Liver (tissue), 8 donors: ENCODE measurements at regions not wholly inside any gene's neighbourhood (a gene's known extent, or its start where the extent isn't known, plus 50 kb on each side); places are given as distances from the start of the nearest gene placed in this dataset.

Experiments
- DNase-seq: peaks from one replicate; pipeline ENCODE4 v3.0.0-alpha.2; 2017; ENCODE audit warnings: low spot score
- H3K27ac ChIP-seq, 2 donors: one replicate each; pipeline ENCODE4 v1.7.0; 2013; ENCODE audit warnings: inconsistent platforms in 2 of 2, low read length in 2 of 2, control low read depth in 1 of 2, low read depth in 1 of 2, mild to moderate bottlenecking in 1 of 2
- H3K27me3 ChIP-seq, 4 donors: one replicate each; pipeline versions ENCODE4 v1.6.1 to v1.7.0; 2013; ENCODE audit warnings: low read length in 3 of 4, inconsistent platforms in 1 of 4, mild to moderate bottlenecking in 1 of 4, moderate library complexity in 1 of 4; ENCODE audit not compliant: control insufficient read depth in 4 of 4, insufficient read depth in 4 of 4
- H3K36me3 ChIP-seq, 4 donors: one replicate each; pipeline versions ENCODE4 v1.6.1 to v1.7.0; 2013; ENCODE audit warnings: low read length in 3 of 4, mild to moderate bottlenecking in 3 of 4, low read depth in 1 of 4, moderate library complexity in 1 of 4; ENCODE audit not compliant: control insufficient read depth in 4 of 4, insufficient read depth in 3 of 4
- H3K4me1 ChIP-seq, 4 donors: one replicate each; pipeline versions ENCODE4 v1.6.1 to v1.7.0; 2013; ENCODE audit warnings: low read length in 3 of 4, mild to moderate bottlenecking in 3 of 4, moderate library complexity in 1 of 4; ENCODE audit not compliant: control insufficient read depth in 4 of 4, insufficient read depth in 4 of 4
- H3K4me3 ChIP-seq, 3 donors: one replicate each; pipeline versions ENCODE4 v1.6.1 to v1.7.0; 2013; ENCODE audit warnings: low read length in 3 of 3, control low read depth in 1 of 3, low read depth in 1 of 3, mild to moderate bottlenecking in 1 of 3
- H3K9ac ChIP-seq, 2 donors: one replicate each; pipeline ENCODE4 v1.7.0; 2013; ENCODE audit warnings: low read length in 2 of 2, mild to moderate bottlenecking in 2 of 2, moderate library complexity in 2 of 2, control low read depth in 1 of 2, low read depth in 1 of 2
- H3K9me3 ChIP-seq, 4 donors: one replicate each; pipeline versions ENCODE4 v1.6.1 to v1.7.0; 2013; ENCODE audit warnings: low read length in 3 of 4; ENCODE audit not compliant: control insufficient read depth in 4 of 4
- GABPA ChIP-seq, 2 donors: IDR thresholded peaks in 1 of 2; conservative IDR thresholded peaks in 1 of 2; 2 replicates each; pipeline ENCODE4 v1.6.1; 2016; ENCODE audit warnings: antibody characterized with exemption in 2 of 2, mild to moderate bottlenecking in 1 of 2, moderate library complexity in 1 of 2
- MAX ChIP-seq: IDR thresholded peaks from 2 replicates; pipeline ENCODE4 v1.6.1; 2016; ENCODE audit warnings: antibody characterized with exemption
- NR2F2 ChIP-seq: IDR thresholded peaks from 2 replicates; pipeline ENCODE4 v1.6.1; 2016; ENCODE audit warnings: antibody characterized with exemption
- RXRA ChIP-seq, 2 donors: IDR thresholded peaks; 2 replicates each; pipeline ENCODE4 v1.6.1; 2017 to 2018; ENCODE audit warnings: antibody characterized with exemption in 2 of 2, mild to moderate bottlenecking in 1 of 2
- SP1 ChIP-seq: IDR thresholded peaks from 2 replicates; pipeline ENCODE4 v1.6.1; 2018; ENCODE audit warnings: antibody characterized with exemption, mild to moderate bottlenecking
- WGBS: extraction: QIAGEN DNeasy Blood & Tissue Kit; methylation state at CpG from one replicate; pipeline ENCODE4 v1.1.7; 2013; 5-methylcytosine and 5-hydroxymethylcytosine counted together
- TF ChIP-seq, protein P1 (sequence below): fragments of 150-350 bp; IDR thresholded peaks from 2 replicates; pipeline ENCODE4 v1.5.1; 2017; ENCODE audit warnings: improper control_type of control experiment, low read depth, low read length; ENCODE audit not compliant: missing input control
- TF ChIP-seq, protein P2 (sequence below): IDR thresholded peaks from 2 replicates; pipeline ENCODE4 v1.6.1; 2016; ENCODE audit warnings: antibody characterized with exemption
- donor health status: healthy.
- donor health status: healthy.
- donor health status: healthy.
- donor health status: healthy.
- donor health status: healthy.

DNA sequence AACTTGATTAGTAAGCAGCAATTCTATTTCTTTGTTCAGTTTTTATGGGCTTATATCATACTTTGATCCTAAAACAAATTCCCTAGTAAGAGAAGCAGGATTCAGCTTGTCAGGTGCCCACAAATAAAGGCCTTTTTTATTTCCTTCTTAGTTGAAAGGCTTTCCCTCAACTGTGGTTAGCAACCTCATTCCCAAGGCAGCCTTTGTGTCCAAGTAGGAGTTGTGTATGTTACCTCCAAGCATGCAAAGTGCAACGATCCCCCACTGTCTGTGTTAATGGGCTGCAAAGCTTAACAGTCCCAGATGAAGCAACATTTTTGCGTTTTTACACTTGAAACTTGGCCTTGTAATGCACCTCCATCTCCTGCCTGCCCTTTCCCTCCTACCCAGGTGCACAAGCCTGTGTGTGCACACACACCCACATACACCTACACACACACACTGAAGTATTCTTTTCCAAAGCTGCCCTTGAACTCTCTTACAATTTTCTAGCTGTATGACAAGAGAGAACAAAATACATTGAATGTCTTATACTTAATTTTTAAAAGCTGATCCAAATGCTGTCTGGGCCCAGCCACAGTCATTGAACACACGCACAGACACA, 278.2 kb downstream of the SNX13 start (continued):
- TF ChIP-seq, protein P1, sequence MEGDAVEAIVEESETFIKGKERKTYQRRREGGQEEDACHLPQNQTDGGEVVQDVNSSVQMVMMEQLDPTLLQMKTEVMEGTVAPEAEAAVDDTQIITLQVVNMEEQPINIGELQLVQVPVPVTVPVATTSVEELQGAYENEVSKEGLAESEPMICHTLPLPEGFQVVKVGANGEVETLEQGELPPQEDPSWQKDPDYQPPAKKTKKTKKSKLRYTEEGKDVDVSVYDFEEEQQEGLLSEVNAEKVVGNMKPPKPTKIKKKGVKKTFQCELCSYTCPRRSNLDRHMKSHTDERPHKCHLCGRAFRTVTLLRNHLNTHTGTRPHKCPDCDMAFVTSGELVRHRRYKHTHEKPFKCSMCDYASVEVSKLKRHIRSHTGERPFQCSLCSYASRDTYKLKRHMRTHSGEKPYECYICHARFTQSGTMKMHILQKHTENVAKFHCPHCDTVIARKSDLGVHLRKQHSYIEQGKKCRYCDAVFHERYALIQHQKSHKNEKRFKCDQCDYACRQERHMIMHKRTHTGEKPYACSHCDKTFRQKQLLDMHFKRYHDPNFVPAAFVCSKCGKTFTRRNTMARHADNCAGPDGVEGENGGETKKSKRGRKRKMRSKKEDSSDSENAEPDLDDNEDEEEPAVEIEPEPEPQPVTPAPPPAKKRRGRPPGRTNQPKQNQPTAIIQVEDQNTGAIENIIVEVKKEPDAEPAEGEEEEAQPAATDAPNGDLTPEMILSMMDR: no peak
- TF ChIP-seq, protein P2, sequence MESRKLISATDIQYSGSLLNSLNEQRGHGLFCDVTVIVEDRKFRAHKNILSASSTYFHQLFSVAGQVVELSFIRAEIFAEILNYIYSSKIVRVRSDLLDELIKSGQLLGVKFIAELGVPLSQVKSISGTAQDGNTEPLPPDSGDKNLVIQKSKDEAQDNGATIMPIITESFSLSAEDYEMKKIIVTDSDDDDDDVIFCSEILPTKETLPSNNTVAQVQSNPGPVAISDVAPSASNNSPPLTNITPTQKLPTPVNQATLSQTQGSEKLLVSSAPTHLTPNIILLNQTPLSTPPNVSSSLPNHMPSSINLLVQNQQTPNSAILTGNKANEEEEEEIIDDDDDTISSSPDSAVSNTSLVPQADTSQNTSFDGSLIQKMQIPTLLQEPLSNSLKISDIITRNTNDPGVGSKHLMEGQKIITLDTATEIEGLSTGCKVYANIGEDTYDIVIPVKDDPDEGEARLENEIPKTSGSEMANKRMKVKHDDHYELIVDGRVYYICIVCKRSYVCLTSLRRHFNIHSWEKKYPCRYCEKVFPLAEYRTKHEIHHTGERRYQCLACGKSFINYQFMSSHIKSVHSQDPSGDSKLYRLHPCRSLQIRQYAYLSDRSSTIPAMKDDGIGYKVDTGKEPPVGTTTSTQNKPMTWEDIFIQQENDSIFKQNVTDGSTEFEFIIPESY: no peak
- TF ChIP-seq SP1 (no peak), NR2F2 (no peak), RXRA (IDR thresholded peaks at IDR 0.05) (no peak)

DNA sequence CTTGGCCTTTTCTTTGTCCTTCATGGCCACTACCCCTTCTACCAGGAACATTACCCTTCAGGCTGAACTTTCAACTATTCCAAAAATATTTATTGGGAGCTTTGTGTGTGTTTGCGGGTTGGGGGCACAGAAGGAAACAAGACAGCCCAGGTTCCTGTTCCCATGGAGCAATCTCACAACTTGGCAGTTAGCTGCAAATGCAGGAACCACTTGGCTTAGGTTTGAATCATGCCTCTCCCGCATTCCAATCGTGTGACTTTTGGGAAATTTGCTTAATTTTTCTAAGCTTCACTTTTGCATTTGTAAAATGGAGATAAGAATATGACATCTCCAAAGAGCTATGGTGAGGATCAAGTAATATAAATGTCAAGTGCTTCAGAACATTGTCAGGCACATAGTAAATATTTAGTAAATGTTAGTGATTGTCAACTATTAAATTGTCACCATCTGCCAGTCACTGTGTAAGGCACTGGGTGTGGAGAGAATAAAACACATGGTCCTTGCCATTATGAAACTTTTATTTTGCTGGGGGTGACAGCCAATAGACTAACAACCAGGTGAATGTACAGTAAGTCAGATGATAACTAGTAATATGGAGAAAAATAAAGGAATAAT, 277.1 kb downstream of the SNX13 start:
- H3K27ac ChIP-seq: no peak overlapping the region
- 86% methylated on average over 3 of the region's 3 CpGs for WGBS
- no peaks in the 10 kb centered on the region for H3K27me3 ChIP-seq
- no peaks in the 10 kb centered on the region for H3K36me3 ChIP-seq
- H3K9ac ChIP-seq: no peak overlapping the region
- TF ChIP-seq, protein P1: no peak
- TF ChIP-seq RXRA (IDR thresholded peaks at IDR 0.05): no peak
- H3K4me1 ChIP-seq: no peaks in the 10 kb centered on the region
- H3K9me3 ChIP-seq: no peaks in the 10 kb centered on the region
- H3K4me3 ChIP-seq: no peak overlapping the region
- DNase-seq: no peak

- no peaks in the 10 kb centered on the region for H3K4me1 ChIP-seq
- WGBS: 93% methylated on average over 16 of the region's 16 CpGs
- H3K27ac ChIP-seq: no peak overlapping the region
- no peak overlapping the region for H3K9ac ChIP-seq
- no peaks in the 10 kb centered on the region for H3K9me3 ChIP-seq
- no peaks in the 10 kb centered on the region for H3K36me3 ChIP-seq
- H3K4me3 ChIP-seq: no peak overlapping the region
- TF ChIP-seq MAX: no peak
- TF ChIP-seq GABPA (IDR thresholded peaks at IDR 0.05 in 1 of 2, conservative IDR thresholded peaks at IDR 0.05 in 1 of 2): no peak
- TF ChIP-seq RXRA (IDR thresholded peaks at IDR 0.05): no peak
- no peaks in the 10 kb centered on the region for H3K27me3 ChIP-seq
- no peak for DNase-seq
Observed at GRCh38 chr7:17665029-17665428, 275.3 kb downstream of the SNX13 start.
